Activated naive CD8-positive, alpha-beta T cell treated with anti-CD3 and anti-CD28 coated beads, Interleukin-2, amount 10 ng/mL, durations not matched to agents 7 days and 5 days (primary cell): ENCODE measurements at regions not wholly inside any gene's neighbourhood (a gene's known extent, or its start where the extent isn't known, plus 50 kb on each side); places are given as distances from the start of the nearest gene placed in this dataset.
"Not testable (repeated sequence)": the region's sequence is repeated elsewhere in the genome, so short reads cannot be mapped to it uniquely, and the experiment has no call there.

Source experiments
- ATAC-seq: fragments of 150-1000 bp; cut with Tn5 transposase; one replicate; pipeline ENCODE4 v1.10.0; 2021; ENCODE audit warnings: low read depth, moderate library complexity
- POLR2A ChIA-PET: fragments of 350-600 bp; sonication (Branson Sonifier 250); formaldehyde crosslinking; loops from one replicate; lab custom pipeline; 2021; ENCODE audit warnings: antibody characterized with exemption; lab: Charles Lee
- DNase-seq: peaks from one replicate; pipeline ENCODE4 v3.0.0; 2021
- H3K27ac Mint-ChIP-seq: one replicate; pipeline ENCODE4 v1.8.0; 2022; ENCODE audit warnings: mild to moderate bottlenecking, mixed read lengths
- H3K27me3 Mint-ChIP-seq: one replicate; pipeline ENCODE4 v1.8.0; 2022; ENCODE audit warnings: mild to moderate bottlenecking, moderate library complexity, mixed read lengths
- H3K36me3 Mint-ChIP-seq: one replicate; pipeline ENCODE4 v1.8.0; 2021; ENCODE audit warnings: mild to moderate bottlenecking, mixed read lengths
- H3K4me1 Mint-ChIP-seq: one replicate; pipeline ENCODE4 v1.8.0; 2021; ENCODE audit warnings: mixed read lengths
- H3K4me3 Mint-ChIP-seq: one replicate; pipeline ENCODE4 v1.8.0; 2022; ENCODE audit warnings: mild to moderate bottlenecking, moderate library complexity, mixed read lengths
- H3K9me3 Mint-ChIP-seq: one replicate; pipeline ENCODE4 v1.8.0; 2021; ENCODE audit warnings: mixed read lengths

GRCh38 chr13:97766749-97767148, 186.7 kb upstream of the IPO5 start:
- Mint-ChIP-seq H3K36me3 (no peaks in the 10 kb centered on the region), H3K9me3 (peaks cover 7% of the 10 kb centered on the region), H3K4me3 (no peak overlapping the region), H3K27ac (no peak overlapping the region), H3K4me1 (no peaks in the 10 kb centered on the region), H3K27me3 (no peaks in the 10 kb centered on the region)
- DNase-seq = no peak
- ATAC-seq = no peak
- POLR2A ChIA-PET = no interaction called here

GRCh38 chr13:97768134-97768533, 185.3 kb upstream of the IPO5 start:
- Mint-ChIP-seq H3K27me3 (no peaks in the 10 kb centered on the region), H3K4me3 (no peak overlapping the region), H3K36me3 (no peaks in the 10 kb centered on the region), H3K27ac (no peak overlapping the region), H3K4me1 (no peaks in the 10 kb centered on the region), H3K9me3 (peaks cover 7% of the 10 kb centered on the region)
- ATAC-seq (no peak), DNase-seq (no peak)
- POLR2A ChIA-PET = no interaction called here

GRCh38 chr13:97770231-97770630, 183.2 kb upstream of the IPO5 start:
- DNase-seq, H3K27ac Mint-ChIP-seq, H3K36me3 Mint-ChIP-seq, ATAC-seq, H3K9me3 Mint-ChIP-seq, H3K4me3 Mint-ChIP-seq, H3K27me3 Mint-ChIP-seq, H3K4me1 Mint-ChIP-seq, POLR2A ChIA-PET: not testable (repeated sequence)

GRCh38 chr13:97772466-97772865, 181.0 kb upstream of the IPO5 start:
- ATAC-seq, POLR2A ChIA-PET, H3K27me3 Mint-ChIP-seq, H3K4me1 Mint-ChIP-seq, H3K4me3 Mint-ChIP-seq, H3K27ac Mint-ChIP-seq, H3K9me3 Mint-ChIP-seq, H3K36me3 Mint-ChIP-seq, DNase-seq: not testable (repeated sequence)

GRCh38 chr13:97774391-97775100, 178.9 kb upstream of the IPO5 start:
- POLR2A ChIA-PET, H3K9me3 Mint-ChIP-seq, H3K27me3 Mint-ChIP-seq, H3K4me1 Mint-ChIP-seq, DNase-seq, ATAC-seq, H3K36me3 Mint-ChIP-seq, H3K4me3 Mint-ChIP-seq: not testable (repeated sequence)
- H3K27ac Mint-ChIP-seq = peak overlapping the region; percentile 47

GRCh38 chr13:97780486-97780885, 173.0 kb upstream of the IPO5 start:
- Mint-ChIP-seq H3K9me3 (peaks cover under 1% of the 10 kb centered on the region), H3K4me1 (no peaks in the 10 kb centered on the region), H3K4me3 (no peak overlapping the region), H3K36me3 (no peaks in the 10 kb centered on the region), H3K27ac (no peak overlapping the region), H3K27me3 (no peaks in the 10 kb centered on the region)
- no peak for ATAC-seq
- no peak for DNase-seq
- POLR2A ChIA-PET = no interaction called here

GRCh38 chr13:97781891-97782305, 171.6 kb upstream of the IPO5 start:
- no peaks in the 10 kb centered on the region for H3K27me3 Mint-ChIP-seq
- DNase-seq (no peak), ATAC-seq (no peak)
- POLR2A ChIA-PET = no interaction called here
- no peaks in the 10 kb centered on the region for H3K4me1 Mint-ChIP-seq
- no peaks in the 10 kb centered on the region for H3K36me3 Mint-ChIP-seq
- no peak overlapping the region for H3K4me3 Mint-ChIP-seq
- H3K9me3 Mint-ChIP-seq = no peaks in the 10 kb centered on the region
- H3K27ac Mint-ChIP-seq = no peak overlapping the region

- Mint-ChIP-seq H3K27ac (no peak overlapping the region), H3K4me1 (no peaks in the 10 kb centered on the region), H3K36me3 (no peaks in the 10 kb centered on the region), H3K9me3 (peaks cover 5% of the 10 kb centered on the region), H3K4me3 (no peak overlapping the region), H3K27me3 (no peaks in the 10 kb centered on the region)
- POLR2A ChIA-PET = no interaction called here
- DNase-seq (no peak), ATAC-seq (no peak)
These were observed 167.0 kb upstream of the IPO5 start for GRCh38 chr13:97786510-97786909.

- ATAC-seq (no peak), DNase-seq (no peak)
- POLR2A ChIA-PET = no interaction called here
- Mint-ChIP-seq H3K27ac (no peak overlapping the region), H3K4me1 (no peaks in the 10 kb centered on the region), H3K4me3 (no peak overlapping the region), H3K36me3 (no peaks in the 10 kb centered on the region), H3K9me3 (peaks cover 14% of the 10 kb centered on the region), H3K27me3 (no peaks in the 10 kb centered on the region)
These were observed 155.9 kb upstream of the IPO5 start for GRCh38 chr13:97797553-97797952.

- no peak for DNase-seq
- H3K27ac Mint-ChIP-seq = no peak overlapping the region
- ATAC-seq = no peak
- POLR2A ChIA-PET = no interaction called here
- H3K4me1 Mint-ChIP-seq = no peaks in the 10 kb centered on the region
- peaks cover 11% of the 10 kb centered on the region for H3K9me3 Mint-ChIP-seq
- no peaks in the 10 kb centered on the region for H3K27me3 Mint-ChIP-seq
- no peaks in the 10 kb centered on the region for H3K36me3 Mint-ChIP-seq
- no peak overlapping the region for H3K4me3 Mint-ChIP-seq
These were observed 155.2 kb upstream of the IPO5 start for GRCh38 chr13:97798171-97798821.

- Mint-ChIP-seq H3K36me3 (no peaks in the 10 kb centered on the region), H3K4me1 (no peaks in the 10 kb centered on the region), H3K9me3 (peaks cover 11% of the 10 kb centered on the region), H3K27me3 (no peaks in the 10 kb centered on the region), H3K27ac (no peak overlapping the region), H3K4me3 (no peak overlapping the region)
- DNase-seq (no peak), ATAC-seq (no peak)
- POLR2A ChIA-PET = no interaction called here
These were observed 154.6 kb upstream of the IPO5 start for GRCh38 chr13:97798836-97799235.

- no peak for ATAC-seq
- no peak overlapping the region for H3K4me3 Mint-ChIP-seq
- DNase-seq = no peak
- no peaks in the 10 kb centered on the region for H3K36me3 Mint-ChIP-seq
- POLR2A ChIA-PET = no interaction called here
- H3K4me1 Mint-ChIP-seq = no peaks in the 10 kb centered on the region
- H3K27me3 Mint-ChIP-seq = no peaks in the 10 kb centered on the region
- H3K27ac Mint-ChIP-seq = no peak overlapping the region
- H3K9me3 Mint-ChIP-seq = no peaks in the 10 kb centered on the region
These were observed 151.3 kb upstream of the IPO5 start for GRCh38 chr13:97802213-97802612.

GRCh38 chr13:97809576-97809975, 143.9 kb upstream of the IPO5 start:
- POLR2A ChIA-PET = no interaction called here
- Mint-ChIP-seq H3K4me1 (no peaks in the 10 kb centered on the region), H3K27me3 (peaks cover 10% of the 10 kb centered on the region), H3K27ac (no peak overlapping the region), H3K36me3 (no peaks in the 10 kb centered on the region), H3K4me3 (no peak overlapping the region), H3K9me3 (no peaks in the 10 kb centered on the region)
- ATAC-seq (no peak), DNase-seq (no peak)

GRCh38 chr13:97810152-97810551, 143.3 kb upstream of the IPO5 start:
- H3K27me3 Mint-ChIP-seq = peaks cover 10% of the 10 kb centered on the region
- DNase-seq (no peak), ATAC-seq (no peak)
- no peaks in the 10 kb centered on the region for H3K36me3 Mint-ChIP-seq
- no peaks in the 10 kb centered on the region for H3K9me3 Mint-ChIP-seq
- POLR2A ChIA-PET = no interaction called here
- no peak overlapping the region for H3K27ac Mint-ChIP-seq
- no peaks in the 10 kb centered on the region for H3K4me1 Mint-ChIP-seq
- H3K4me3 Mint-ChIP-seq = no peak overlapping the region
